AG04449 (cell line): ENCODE measurements at regions not wholly inside any gene's neighbourhood (a gene's known extent, or its start where the extent isn't known, plus 50 kb on each side); places are given as distances from the start of the nearest gene placed in this dataset.

Source experiments
- CTCF ChIA-PET: fragments of 350-600 bp; formaldehyde crosslinking; extraction: SDS; loops from one replicate; lab custom pipeline; 2021; ENCODE audit warnings: antibody characterized with exemption; lab: Yijun Ruan, JAX
- POLR2A ChIA-PET: fragments of 400-600, 350-600 bp; formaldehyde crosslinking; extraction: SDS; loops from one replicate; lab custom pipeline; 2020; ENCODE audit warnings: antibody characterized with exemption, inconsistent platforms; lab: Yijun Ruan, JAX
- DNase-seq: peaks from one replicate; pipeline ENCODE4 v3.0.0-alpha.2; 2010; ENCODE audit warnings: low read depth, low spot score
- H3K4me3 ChIP-seq: 2 replicates; pipeline ENCODE4 v1.5.1; 2011; ENCODE audit warnings: low read depth, mild to moderate bottlenecking, control low read depth, low read length
- CTCF ChIP-seq: IDR thresholded peaks from one replicate; pipeline ENCODE4 v1.5.1; 2011; ENCODE audit warnings: mild to moderate bottlenecking, moderate library complexity, low read length, control low read depth, inconsistent platforms; ENCODE audit not compliant: insufficient read depth; ENCODE audit errors: missing control alignments

GRCh38 chr7:84845971-84846370 lies 340.9 kb downstream of the SEMA3D start:
- POLR2A ChIA-PET: no interaction called here
- H3K4me3 ChIP-seq: no peak overlapping the region
- CTCF ChIA-PET: no interaction called here
- DNase-seq: no peak
- no peak for TF ChIP-seq CTCF

DNA sequence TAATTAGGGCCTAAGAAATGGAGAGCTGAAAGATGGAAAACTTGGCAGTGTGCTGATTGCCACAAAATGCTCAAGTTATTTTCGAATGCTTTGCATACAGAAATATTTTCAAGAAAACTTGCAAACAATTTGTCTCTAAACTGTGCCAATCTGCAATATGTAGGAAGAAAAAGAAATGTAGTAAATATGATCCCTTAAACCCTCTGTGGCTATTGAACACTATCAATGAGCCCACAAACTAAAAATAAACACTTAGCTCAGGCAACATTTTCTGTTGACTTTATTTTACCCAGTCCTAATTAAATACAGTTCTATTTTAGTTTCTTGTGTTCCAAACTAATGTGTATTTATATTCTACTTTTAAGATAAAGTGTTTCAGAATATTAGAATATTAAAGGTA lies 342.1 kb downstream of the SEMA3D start:
- H3K4me3 ChIP-seq: no peak overlapping the region
- DNase-seq: no peak
- ChIA-PET CTCF (no interaction called here), POLR2A (no interaction called here)
- no peak for TF ChIP-seq CTCF

DNA sequence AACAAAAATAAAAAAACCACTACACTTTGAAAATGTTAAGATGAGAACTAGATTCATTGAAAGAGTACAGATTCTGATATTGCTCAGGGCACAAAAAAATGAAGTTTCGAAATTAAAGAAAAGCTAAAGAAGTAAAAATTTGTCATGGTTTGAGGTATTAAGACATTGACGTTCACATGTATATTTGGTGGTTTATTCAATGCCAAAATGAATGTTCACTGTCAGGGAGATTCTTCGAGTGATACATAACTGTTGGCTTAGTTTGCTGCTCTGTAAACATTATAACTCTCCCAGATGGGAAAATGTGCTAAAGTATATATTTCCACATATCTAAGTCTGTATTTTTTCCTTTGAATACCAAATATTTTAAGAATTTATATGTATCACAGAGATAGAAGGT lies 345.0 kb downstream of the SEMA3D start:
- TF ChIP-seq CTCF: no peak
- POLR2A ChIA-PET: no interaction called here
- H3K4me3 ChIP-seq: no peak overlapping the region
- DNase-seq: peak; percentile 59
- CTCF ChIA-PET: no interaction called here

DNA sequence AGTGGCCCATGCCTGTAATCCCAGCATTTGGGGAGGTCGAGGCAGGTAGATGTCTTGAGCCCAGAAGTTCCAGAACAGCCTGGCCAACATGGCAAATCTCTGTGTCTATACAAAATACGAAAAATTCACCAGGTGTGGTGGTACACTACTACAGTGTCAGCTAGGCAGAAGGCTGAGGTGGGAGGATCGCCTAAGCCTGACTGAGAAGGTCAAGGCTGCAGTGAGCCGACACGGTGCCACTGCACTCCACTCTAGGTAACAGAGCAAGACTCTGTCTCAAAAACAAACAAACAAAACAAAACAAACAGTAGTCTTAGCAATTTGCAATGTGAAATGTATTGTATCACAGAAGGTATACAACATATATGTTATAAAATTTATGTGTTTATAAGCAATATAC lies 348.0 kb downstream of the SEMA3D start:
- POLR2A ChIA-PET: no interaction called here
- CTCF ChIA-PET: interaction anchor here (1.4 kb wide), 1 partner anchor 903 kb away, joined by 3 read pairs; no protein-coding TSS in a partner anchor
- DNase-seq: no peak
- no peak for TF ChIP-seq CTCF
- H3K4me3 ChIP-seq: no peak overlapping the region

DNA sequence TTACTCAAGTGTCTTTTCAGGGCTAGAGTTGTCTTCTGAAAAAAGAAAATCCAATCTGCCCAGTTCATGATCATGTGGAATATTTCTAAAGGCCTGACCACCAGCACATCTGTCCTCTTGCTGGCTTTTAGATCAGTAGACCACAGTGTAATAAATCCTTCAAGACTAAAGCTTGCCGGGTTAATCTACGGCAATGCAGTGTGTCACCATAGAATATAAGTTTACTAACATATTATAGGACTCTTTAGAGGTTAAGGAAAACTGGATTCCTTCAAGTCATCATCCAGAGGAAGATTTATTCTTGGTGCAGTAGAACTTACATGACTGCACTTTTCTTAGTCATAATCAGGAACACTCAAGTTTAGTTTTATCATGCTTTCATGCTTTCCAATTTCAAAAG lies 349.5 kb downstream of the SEMA3D start:
- no peak for TF ChIP-seq CTCF
- no peak overlapping the region for H3K4me3 ChIP-seq
- POLR2A ChIA-PET: no interaction called here
- no peak for DNase-seq
- CTCF ChIA-PET: no interaction called here

- no peak overlapping the region for H3K4me3 ChIP-seq
- TF ChIP-seq CTCF: no peak
- POLR2A ChIA-PET: no interaction called here
- no peak for DNase-seq
- CTCF ChIA-PET: no interaction called here
These were observed 357.1 kb downstream of the SEMA3D start for GRCh38 chr7:84829719-84830118.
